ENCODE measurements at regions not wholly inside any gene's neighbourhood (a gene's known extent, or its start where the extent isn't known, plus 50 kb on each side); places are given as distances from the start of the nearest gene placed in this dataset.

- TF ChIP-seq, protein P1, sequence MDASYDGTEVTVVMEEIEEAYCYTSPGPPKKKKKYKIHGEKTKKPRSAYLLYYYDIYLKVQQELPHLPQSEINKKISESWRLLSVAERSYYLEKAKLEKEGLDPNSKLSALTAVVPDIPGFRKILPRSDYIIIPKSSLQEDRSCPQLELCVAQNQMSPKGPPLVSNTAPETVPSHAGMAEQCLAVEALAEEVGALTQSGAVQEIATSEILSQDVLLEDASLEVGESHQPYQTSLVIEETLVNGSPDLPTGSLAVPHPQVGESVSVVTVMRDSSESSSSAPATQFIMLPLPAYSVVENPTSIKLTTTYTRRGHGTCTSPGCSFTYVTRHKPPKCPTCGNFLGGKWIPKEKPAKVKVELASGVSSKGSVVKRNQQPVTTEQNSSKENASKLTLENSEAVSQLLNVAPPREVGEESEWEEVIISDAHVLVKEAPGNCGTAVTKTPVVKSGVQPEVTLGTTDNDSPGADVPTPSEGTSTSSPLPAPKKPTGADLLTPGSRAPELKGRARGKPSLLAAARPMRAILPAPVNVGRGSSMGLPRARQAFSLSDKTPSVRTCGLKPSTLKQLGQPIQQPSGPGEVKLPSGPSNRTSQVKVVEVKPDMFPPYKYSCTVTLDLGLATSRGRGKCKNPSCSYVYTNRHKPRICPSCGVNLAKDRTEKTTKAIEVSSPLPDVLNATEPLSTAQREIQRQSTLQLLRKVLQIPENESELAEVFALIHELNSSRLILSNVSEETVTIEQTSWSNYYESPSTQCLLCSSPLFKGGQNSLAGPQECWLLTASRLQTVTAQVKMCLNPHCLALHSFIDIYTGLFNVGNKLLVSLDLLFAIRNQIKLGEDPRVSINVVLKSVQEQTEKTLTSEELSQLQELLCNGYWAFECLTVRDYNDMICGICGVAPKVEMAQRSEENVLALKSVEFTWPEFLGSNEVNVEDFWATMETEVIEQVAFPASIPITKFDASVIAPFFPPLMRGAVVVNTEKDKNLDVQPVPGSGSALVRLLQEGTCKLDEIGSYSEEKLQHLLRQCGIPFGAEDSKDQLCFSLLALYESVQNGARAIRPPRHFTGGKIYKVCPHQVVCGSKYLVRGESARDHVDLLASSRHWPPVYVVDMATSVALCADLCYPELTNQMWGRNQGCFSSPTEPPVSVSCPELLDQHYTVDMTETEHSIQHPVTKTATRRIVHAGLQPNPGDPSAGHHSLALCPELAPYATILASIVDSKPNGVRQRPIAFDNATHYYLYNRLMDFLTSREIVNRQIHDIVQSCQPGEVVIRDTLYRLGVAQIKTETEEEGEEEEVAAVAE (CRISPR knock-in tag; IDR thresholded peaks at IDR 0.05; ENCODE audit: borderline replicate concordance): no peak
- TF ChIP-seq, protein P2, sequence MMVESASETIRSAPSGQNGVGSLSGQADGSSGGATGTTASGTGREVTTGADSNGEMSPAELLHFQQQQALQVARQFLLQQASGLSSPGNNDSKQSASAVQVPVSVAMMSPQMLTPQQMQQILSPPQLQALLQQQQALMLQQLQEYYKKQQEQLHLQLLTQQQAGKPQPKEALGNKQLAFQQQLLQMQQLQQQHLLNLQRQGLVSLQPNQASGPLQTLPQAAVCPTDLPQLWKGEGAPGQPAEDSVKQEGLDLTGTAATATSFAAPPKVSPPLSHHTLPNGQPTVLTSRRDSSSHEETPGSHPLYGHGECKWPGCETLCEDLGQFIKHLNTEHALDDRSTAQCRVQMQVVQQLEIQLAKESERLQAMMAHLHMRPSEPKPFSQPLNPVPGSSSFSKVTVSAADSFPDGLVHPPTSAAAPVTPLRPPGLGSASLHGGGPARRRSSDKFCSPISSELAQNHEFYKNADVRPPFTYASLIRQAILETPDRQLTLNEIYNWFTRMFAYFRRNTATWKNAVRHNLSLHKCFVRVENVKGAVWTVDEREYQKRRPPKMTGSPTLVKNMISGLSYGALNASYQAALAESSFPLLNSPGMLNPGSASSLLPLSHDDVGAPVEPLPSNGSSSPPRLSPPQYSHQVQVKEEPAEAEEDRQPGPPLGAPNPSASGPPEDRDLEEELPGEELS (CRISPR knock-in tag; IDR thresholded peaks at IDR 0.05): no peak
- TF ChIP-seq TCF7L2 (IDR thresholded peaks at IDR 0.05; ENCODE audit: low read depth, low read length) (no peak), FOXP1 (IDR thresholded peaks at IDR 0.05) (no peak), FOXP1 (CRISPR knock-in tag; IDR thresholded peaks at IDR 0.05) (no peak), POLR2A (IDR thresholded peaks at IDR 0.05; ENCODE audit: insufficient read depth in 1 of 2, low read depth in 2 of 2, low read length in 2 of 2) (no peak), SMAD9 (CRISPR knock-in tag; IDR thresholded peaks at IDR 0.05) (no peak), ZBTB38 (CRISPR knock-in tag; IDR thresholded peaks at IDR 0.05) (no peak), ARNT2 (CRISPR knock-in tag; IDR thresholded peaks at IDR 0.05; ENCODE audit: low read depth) (no peak)
Measured at GRCh38 chr10:64283621-64284020, 762.4 kb downstream of the REEP3 start.

All from HepG2 (cell line).